ENCODE measurements at regions not wholly inside any gene's neighbourhood (a gene's known extent, or its start where the extent isn't known, plus 50 kb on each side); places are given as distances from the start of the nearest gene placed in this dataset.

GRCh38 chr18:61222206-61222605 lies 111.0 kb upstream of the CDH20 start:
- POLR2A ChIA-PET: no interaction called here
- H3K27ac ChIP-seq (ENCODE audit: low read depth, low read length): no peak overlapping the region
- H3K27me3 Mint-ChIP-seq: no peaks in the 10 kb centered on the region

GRCh38 chr18:61225336-61225735 lies 107.9 kb upstream of the CDH20 start:
- no peaks in the 10 kb centered on the region for H3K4me1 ChIP-seq (ENCODE audit: insufficient read depth, low read length)
- no peak overlapping the region for H3K4me3 Mint-ChIP-seq
- POLR2A ChIA-PET: no interaction called here
- H3K4me3 ChIP-seq (ENCODE audit: low read length): no peak overlapping the region
- no peak overlapping the region for H3K27ac ChIP-seq (ENCODE audit: low read depth, low read length)
- no peaks in the 10 kb centered on the region for H3K4me1 Mint-ChIP-seq
- H3K9me3 ChIP-seq (ENCODE audit: low read length): no peaks in the 10 kb centered on the region
- H3K27me3 ChIP-seq (ENCODE audit: insufficient read depth, low read length, poor library complexity, severe bottlenecking): no peaks in the 10 kb centered on the region
- H3K27ac Mint-ChIP-seq: no peak overlapping the region
- peaks cover 3 to 11% (median 5%) of the 10 kb centered on the region in 5 donors for H3K9me3 Mint-ChIP-seq
- H3K36me3 Mint-ChIP-seq: peaks cover 0 to 1% (median 0%) of the 10 kb centered on the region in 3 donors
- H3K36me3 ChIP-seq (ENCODE audit: insufficient read depth, low read length): no peaks in the 10 kb centered on the region
- CTCF ChIA-PET: no interaction called here
- DNase-seq: no peak
- H3K27me3 Mint-ChIP-seq: no peaks in the 10 kb centered on the region

More at GRCh38 chr18:61222206-61222605, 111.0 kb upstream of the CDH20 start:
- H3K9me3 ChIP-seq (ENCODE audit: low read length): no peaks in the 10 kb centered on the region
- H3K36me3 ChIP-seq (ENCODE audit: insufficient read depth, low read length): no peaks in the 10 kb centered on the region
- no peak overlapping the region for H3K27ac Mint-ChIP-seq
- peaks cover 3 to 15% (median 6%) of the 10 kb centered on the region in 5 donors for H3K9me3 Mint-ChIP-seq
- no peak for DNase-seq
- H3K27me3 ChIP-seq (ENCODE audit: insufficient read depth, low read length, poor library complexity, severe bottlenecking): no peaks in the 10 kb centered on the region
- no peak overlapping the region for H3K4me3 ChIP-seq (ENCODE audit: low read length)
- H3K4me1 ChIP-seq (ENCODE audit: insufficient read depth, low read length): no peaks in the 10 kb centered on the region
- H3K4me1 Mint-ChIP-seq: no peaks in the 10 kb centered on the region
- CTCF ChIA-PET: no interaction called here
- peaks cover 0 to 1% (median 0%) of the 10 kb centered on the region in 3 donors for H3K36me3 Mint-ChIP-seq
- no peak overlapping the region for H3K4me3 Mint-ChIP-seq

GRCh38 chr18:61236356-61237057 lies 96.7 kb upstream of the CDH20 start:
- DNase-seq: no peak
- Mint-ChIP-seq H3K36me3 (no peaks in the 10 kb centered on the region), H3K4me3 (no peak overlapping the region), H3K27me3 (no peaks in the 10 kb centered on the region), H3K27ac (no peak overlapping the region), H3K4me1 (no peaks in the 10 kb centered on the region), H3K9me3 (peaks cover 0 to 7% (median 2%) of the 10 kb centered on the region in 5 donors)
- no peaks in the 10 kb centered on the region for H3K4me1 ChIP-seq (ENCODE audit: insufficient read depth, low read length)
- no peaks in the 10 kb centered on the region for H3K27me3 ChIP-seq (ENCODE audit: insufficient read depth, low read length, poor library complexity, severe bottlenecking)
- H3K9me3 ChIP-seq (ENCODE audit: low read length): no peaks in the 10 kb centered on the region
- no peaks in the 10 kb centered on the region for H3K36me3 ChIP-seq (ENCODE audit: insufficient read depth, low read length)
- no peak overlapping the region for H3K4me3 ChIP-seq (ENCODE audit: low read length)
- ChIA-PET CTCF (no interaction called here), POLR2A (no interaction called here)
- no peak overlapping the region for H3K27ac ChIP-seq (ENCODE audit: low read depth, low read length)

- H3K36me3 Mint-ChIP-seq: no peaks in the 10 kb centered on the region
These were observed 95.7 kb upstream of the CDH20 start for GRCh38 chr18:61237529-61237928.

GRCh38 chr18:61239051-61239450 lies 94.2 kb upstream of the CDH20 start:
- Histone ChIP-seq H3K4me1 (ENCODE audit: insufficient read depth, low read length) (no peaks in the 10 kb centered on the region), H3K9me3 (ENCODE audit: low read length) (no peaks in the 10 kb centered on the region), H3K36me3 (ENCODE audit: insufficient read depth, low read length) (no peaks in the 10 kb centered on the region), H3K27me3 (ENCODE audit: insufficient read depth, low read length, poor library complexity, severe bottlenecking) (no peaks in the 10 kb centered on the region), H3K27ac (ENCODE audit: low read depth, low read length) (no peak overlapping the region), H3K4me3 (ENCODE audit: low read length) (no peak overlapping the region)
- Mint-ChIP-seq H3K4me3 (no peak overlapping the region), H3K27me3 (no peaks in the 10 kb centered on the region), H3K36me3 (no peaks in the 10 kb centered on the region), H3K27ac (no peak overlapping the region), H3K4me1 (no peaks in the 10 kb centered on the region), H3K9me3 (peaks cover 0 to 17% (median 0%) of the 10 kb centered on the region in 5 donors)
- ChIA-PET POLR2A (no interaction called here), CTCF (no interaction called here)
- DNase-seq: no peak

More at GRCh38 chr18:61237529-61237928, 95.7 kb upstream of the CDH20 start:
- Histone ChIP-seq H3K9me3 (ENCODE audit: low read length) (no peaks in the 10 kb centered on the region), H3K27me3 (ENCODE audit: insufficient read depth, low read length, poor library complexity, severe bottlenecking) (no peaks in the 10 kb centered on the region), H3K36me3 (ENCODE audit: insufficient read depth, low read length) (no peaks in the 10 kb centered on the region), H3K4me1 (ENCODE audit: insufficient read depth, low read length) (no peaks in the 10 kb centered on the region), H3K27ac (ENCODE audit: low read depth, low read length) (no peak overlapping the region), H3K4me3 (ENCODE audit: low read length) (no peak overlapping the region)
- ChIA-PET POLR2A (no interaction called here), CTCF (no interaction called here)
- H3K27me3 Mint-ChIP-seq: no peaks in the 10 kb centered on the region
- no peak overlapping the region for H3K4me3 Mint-ChIP-seq
- no peaks in the 10 kb centered on the region for H3K4me1 Mint-ChIP-seq
- DNase-seq: no peak
- H3K27ac Mint-ChIP-seq: no peak overlapping the region
- peaks cover 0 to 7% (median 2%) of the 10 kb centered on the region in 5 donors for H3K9me3 Mint-ChIP-seq

GRCh38 chr18:61241260-61241853 lies 91.9 kb upstream of the CDH20 start:
- no peaks in the 10 kb centered on the region for H3K4me1 ChIP-seq (ENCODE audit: insufficient read depth, low read length)
- Mint-ChIP-seq H3K4me1 (no peaks in the 10 kb centered on the region), H3K27me3 (no peaks in the 10 kb centered on the region), H3K9me3 (peaks cover 0 to 16% (median 4%) of the 10 kb centered on the region in 5 donors), H3K4me3 (no peak overlapping the region), H3K27ac (no peak overlapping the region), H3K36me3 (no peaks in the 10 kb centered on the region)
- ChIA-PET POLR2A (no interaction called here), CTCF (no interaction called here)
- no peaks in the 10 kb centered on the region for H3K9me3 ChIP-seq (ENCODE audit: low read length)
- H3K27me3 ChIP-seq (ENCODE audit: insufficient read depth, low read length, poor library complexity, severe bottlenecking): no peaks in the 10 kb centered on the region
- H3K36me3 ChIP-seq (ENCODE audit: insufficient read depth, low read length): no peaks in the 10 kb centered on the region
- no peak for DNase-seq
- no peak overlapping the region for H3K4me3 ChIP-seq (ENCODE audit: low read length)
- no peak overlapping the region for H3K27ac ChIP-seq (ENCODE audit: low read depth, low read length)

GRCh38 chr18:61244632-61245031 lies 88.6 kb upstream of the CDH20 start:
- Mint-ChIP-seq H3K27me3 (no peaks in the 10 kb centered on the region), H3K4me1 (no peaks in the 10 kb centered on the region), H3K36me3 (no peaks in the 10 kb centered on the region), H3K9me3 (peaks cover 0 to 16% (median 4%) of the 10 kb centered on the region in 5 donors), H3K27ac (no peak overlapping the region), H3K4me3 (no peak overlapping the region)
- no peaks in the 10 kb centered on the region for H3K4me1 ChIP-seq (ENCODE audit: insufficient read depth, low read length)
- no peaks in the 10 kb centered on the region for H3K36me3 ChIP-seq (ENCODE audit: insufficient read depth, low read length)
- no peaks in the 10 kb centered on the region for H3K27me3 ChIP-seq (ENCODE audit: insufficient read depth, low read length, poor library complexity, severe bottlenecking)
- no peak for DNase-seq
- no peak overlapping the region for H3K27ac ChIP-seq (ENCODE audit: low read depth, low read length)
- no peaks in the 10 kb centered on the region for H3K9me3 ChIP-seq (ENCODE audit: low read length)
- ChIA-PET POLR2A (no interaction called here), CTCF (no interaction called here)
- no peak overlapping the region for H3K4me3 ChIP-seq (ENCODE audit: low read length)

- H3K27ac Mint-ChIP-seq: no peak overlapping the region
- Histone ChIP-seq H3K9me3 (ENCODE audit: low read length) (no peaks in the 10 kb centered on the region), H3K4me3 (ENCODE audit: low read length) (no peak overlapping the region), H3K27ac (ENCODE audit: low read depth, low read length) (no peak overlapping the region), H3K4me1 (ENCODE audit: insufficient read depth, low read length) (no peaks in the 10 kb centered on the region), H3K36me3 (ENCODE audit: insufficient read depth, low read length) (no peaks in the 10 kb centered on the region), H3K27me3 (ENCODE audit: insufficient read depth, low read length, poor library complexity, severe bottlenecking) (no peaks in the 10 kb centered on the region)
- no peaks in the 10 kb centered on the region for H3K4me1 Mint-ChIP-seq
- ChIA-PET POLR2A (no interaction called here), CTCF (no interaction called here)
- H3K9me3 Mint-ChIP-seq: peaks cover 0 to 11% (median 4%) of the 10 kb centered on the region in 5 donors
- no peak overlapping the region for H3K4me3 Mint-ChIP-seq
- no peak for DNase-seq
- H3K36me3 Mint-ChIP-seq: no peaks in the 10 kb centered on the region
- no peaks in the 10 kb centered on the region for H3K27me3 Mint-ChIP-seq
These were observed 88.0 kb upstream of the CDH20 start for GRCh38 chr18:61245276-61245675.
